ENCODE measurements at regions not wholly inside any gene's neighbourhood (a gene's known extent, or its start where the extent isn't known, plus 50 kb on each side); places are given as distances from the start of the nearest gene placed in this dataset.
"Not testable (repeated sequence)": the region's sequence is repeated elsewhere in the genome, so short reads cannot be mapped to it uniquely, and the experiment has no call there.

- intact Hi-C loops (cut with DNase I; ENCODE audit: low total_unique reads) = loop anchor here (10.0 kb wide), 3 partner anchors 266 to 376 kb away; no protein-coding TSS in a partner anchor
- H3K4me1 ChIP-seq = peaks cover 0 to 25% (median 13%) of the 10 kb centered on the region in 4 donors
- no peaks in the 10 kb centered on the region for H3K27me3 ChIP-seq
- no peak for DNase-seq
- H3K9me3 ChIP-seq = no peaks in the 10 kb centered on the region
- H3K36me3 ChIP-seq = no peaks in the 10 kb centered on the region
- no peak for TF ChIP-seq POLR2AphosphoS5 (IDR thresholded peaks at IDR 0.05)
- TF ChIP-seq EP300 (IDR thresholded peaks at IDR 0.05) = no peak
- no peak for TF ChIP-seq POLR2A (IDR thresholded peaks at IDR 0.05)
- no peak for TF ChIP-seq CTCF (IDR thresholded peaks at IDR 0.05)
- no peak overlapping the region for H3K27ac ChIP-seq
- WGBS, 5 donors = 60 to 72% (median 63%) methylated on average over 5 of the region's 5 CpGs
- H3K4me3 ChIP-seq = no peak overlapping the region
These were observed 84.7 kb upstream of the HTR4 start for GRCh38 chr5:148739023-148739422.

- Histone ChIP-seq H3K9me3 (no peaks in the 10 kb centered on the region), H3K36me3 (no peaks in the 10 kb centered on the region), H3K4me1 (peaks cover 0 to 24% (median 13%) of the 10 kb centered on the region in 4 donors), H3K27me3 (no peaks in the 10 kb centered on the region), H3K4me3 (no peak overlapping the region), H3K27ac (no peak overlapping the region)
- TF ChIP-seq CTCF (IDR thresholded peaks at IDR 0.05) = no peak
- no peak for TF ChIP-seq POLR2A (IDR thresholded peaks at IDR 0.05)
- no peak for TF ChIP-seq EP300 (IDR thresholded peaks at IDR 0.05)
- TF ChIP-seq POLR2AphosphoS5 (IDR thresholded peaks at IDR 0.05) = no peak
- intact Hi-C loops (cut with DNase I; ENCODE audit: low total_unique reads) = loop anchor here (10.0 kb wide), 3 partner anchors 265 to 375 kb away; no protein-coding TSS in a partner anchor
- DNase-seq = peak in 1 of 2 donors; percentile 39
- 32 to 55% (median 42%) methylated on average over 2 of the region's 2 CpGs for WGBS, 5 donors
These were observed 85.2 kb upstream of the HTR4 start for GRCh38 chr5:148739524-148739923.

- Histone ChIP-seq H3K36me3 (no peaks in the 10 kb centered on the region), H3K4me1 (peaks cover 0 to 24% (median 13%) of the 10 kb centered on the region in 4 donors), H3K27ac (no peak overlapping the region), H3K27me3 (no peaks in the 10 kb centered on the region), H3K4me3 (no peak overlapping the region), H3K9me3 (no peaks in the 10 kb centered on the region)
- WGBS, 5 donors = 79 to 92% (median 88%) methylated on average over 8 of the region's 8 CpGs
- intact Hi-C loops (cut with DNase I; ENCODE audit: low total_unique reads) = no loop called here
- no peak for TF ChIP-seq CTCF (IDR thresholded peaks at IDR 0.05)
- no peak for TF ChIP-seq POLR2AphosphoS5 (IDR thresholded peaks at IDR 0.05)
- TF ChIP-seq EP300 (IDR thresholded peaks at IDR 0.05) = no peak
- TF ChIP-seq POLR2A (IDR thresholded peaks at IDR 0.05) = no peak
- no peak for DNase-seq
These were observed 85.9 kb upstream of the HTR4 start for GRCh38 chr5:148740079-148740858.

GRCh38 chr5:148740966-148741742, 85.3 kb upstream of the ADRB2 start:
- 49 to 60% (median 55%) methylated on average over 9 of the region's 9 CpGs for WGBS, 5 donors
- H3K36me3 ChIP-seq = no peaks in the 10 kb centered on the region

GRCh38 chr5:148741766-148742165, 84.6 kb upstream of the ADRB2 start:
- Histone ChIP-seq H3K27ac (peak overlapping the region in 1 of 5 donors; percentile 7), H3K4me1 (peaks cover 0 to 24% (median 13%) of the 10 kb centered on the region in 4 donors)
- intact Hi-C loops (cut with DNase I; ENCODE audit: low total_unique reads); H3K9me3 ChIP-seq; DNase-seq; H3K4me3 ChIP-seq; H3K36me3 ChIP-seq; H3K27me3 ChIP-seq: not testable (repeated sequence)
- 53 to 67% (median 61%) methylated on average over 3 of the region's 3 CpGs for WGBS, 5 donors

More at GRCh38 chr5:148740966-148741742, 85.3 kb upstream of the ADRB2 start:
- no peaks in the 10 kb centered on the region for H3K9me3 ChIP-seq
- H3K4me3 ChIP-seq = no peak overlapping the region
- intact Hi-C loops (cut with DNase I; ENCODE audit: low total_unique reads) = no loop called here
- DNase-seq = peak in 1 of 2 donors; percentile 78
- peak overlapping the region in 1 of 5 donors; percentile 7 for H3K27ac ChIP-seq
- TF ChIP-seq CTCF (IDR thresholded peaks at IDR 0.05) (peak in 5 of 7 experiments; percentile 65 to 90 (median 82)), EP300 (IDR thresholded peaks at IDR 0.05) (no peak), POLR2A (IDR thresholded peaks at IDR 0.05) (no peak)
- peaks cover 0 to 24% (median 13%) of the 10 kb centered on the region in 4 donors for H3K4me1 ChIP-seq
- no peaks in the 10 kb centered on the region for H3K27me3 ChIP-seq

- H3K4me3 ChIP-seq; H3K27me3 ChIP-seq; H3K27ac ChIP-seq; H3K36me3 ChIP-seq; H3K9me3 ChIP-seq; DNase-seq; intact Hi-C loops (cut with DNase I; ENCODE audit: low total_unique reads): not testable (repeated sequence)
- WGBS, 5 donors = 87 to 100% (median 94%) methylated on average over 1 of the region's 1 CpG
- H3K4me1 ChIP-seq = peaks cover 0 to 26% (median 15%) of the 10 kb centered on the region in 4 donors
These were observed 82.0 kb upstream of the ADRB2 start for GRCh38 chr5:148744380-148744779.

Data from stomach (tissue), 8 donors.